HepG2 (cell line): ENCODE measurements at regions not wholly inside any gene's neighbourhood (a gene's known extent, or its start where the extent isn't known, plus 50 kb on each side); places are given as distances from the start of the nearest gene placed in this dataset.

ENCODE experiments used
- ATAC-seq: fragments of 200-7000 bp; cut with Tn5 transposase; 3 replicates; pipeline ENCODE4 v1.9.1; 2020; ENCODE audit warnings: mild to moderate bottlenecking, moderate library complexity
- BruUV-seq: library from RNA; stranded (reverse); fragments of 400-500 nt; replicated peaks from 2 replicates; lab custom pipeline; 2021; lab: Mats Ljungman, UMichigan
- CTCF ChIA-PET: fragments of 300-600 bp; formaldehyde crosslinking; extraction: SDS; loops from one replicate; lab custom pipeline; 2021; ENCODE audit warnings: low total read pairs, inconsistent platforms, low intra/inter-chr PET ratio; lab: Yijun Ruan, JAX
- POLR2A ChIA-PET: fragments of 350-600 bp; sonication (Branson Sonifier 250); formaldehyde crosslinking; loops from one replicate; lab custom pipeline; 2020; ENCODE audit warnings: antibody characterized with exemption, inconsistent platforms; lab: Yijun Ruan, JAX
- DNase-seq: peaks from one replicate; pipeline ENCODE4 v3.0.0-alpha.2; 2015; ENCODE audit warnings: low spot score
- FAIRE-seq: peaks from 3 replicates; lab custom pipeline; 2011; peaks lifted over from hg19 to GRCh38; lab: Jason Lieb, UNC
- H2AFZ ChIP-seq: one replicate; pipeline ENCODE4 v1.6.1; 2011; ENCODE audit warnings: low read length, inconsistent platforms
- H3K27ac ChIP-seq: fragments of 300-600 bp; 3 replicates; pipeline ENCODE4 v1.8.0; 2011; ENCODE audit warnings: mixed run types, mild to moderate bottlenecking, mixed read lengths, low read length, inconsistent platforms; ENCODE audit not compliant: insufficient read depth; ENCODE audit errors: extremely low read length
- H3K27me3 ChIP-seq, 2 experiments: fragments of 200-600 bp in 1 of 2; 2 replicates in 1 of 2; 3 replicates in 1 of 2; pipeline versions ENCODE4 v1.6.0 to v1.8.0; 2011; ENCODE audit warnings: low read length in 2 of 2, mild to moderate bottlenecking in 2 of 2, moderate library complexity in 2 of 2, inconsistent platforms in 1 of 2; ENCODE audit not compliant: insufficient read depth in 2 of 2, control insufficient read depth in 1 of 2
- H3K36me3 ChIP-seq, 2 experiments: fragments of 200-600 bp in 1 of 2; replicated peaks in 1 of 2; 2 replicates in 1 of 2; 3 replicates in 1 of 2; pipeline versions ENCODE4 v1.5.1 to v1.8.0; 2011; ENCODE audit warnings: low read length in 2 of 2, inconsistent platforms in 1 of 2; ENCODE audit not compliant: insufficient read depth in 2 of 2, control insufficient read depth in 1 of 2
- H3K4me1 ChIP-seq: 2 replicates; pipeline ENCODE4 v1.5.1; 2012; ENCODE audit warnings: low read length, inconsistent platforms; ENCODE audit not compliant: insufficient read depth
- H3K4me2 ChIP-seq: 2 replicates; pipeline ENCODE4 v1.6.0; 2011; ENCODE audit warnings: low read depth, low read length, inconsistent platforms
- H3K4me3 ChIP-seq, 3 experiments: fragments of 200-600 bp in 1 of 3; sonication (generic), shearing (Covaris generic) in 1 of 3; replicated peaks in 1 of 3; 2 replicates each; pipeline ENCODE4 v1.5.1; 2011 to 2016; ENCODE audit warnings: low read length in 3 of 3, inconsistent platforms in 2 of 3, low read depth in 2 of 3, mild to moderate bottlenecking in 2 of 3, control low read depth in 1 of 3, mixed read lengths in 1 of 3; ENCODE audit not compliant: insufficient read depth in 1 of 3
- H3K79me2 ChIP-seq: one replicate; pipeline ENCODE4 v1.6.1; 2011; ENCODE audit warnings: low read length, inconsistent platforms; ENCODE audit not compliant: insufficient read depth
- H3K9ac ChIP-seq: 2 replicates; pipeline ENCODE4 v1.6.0; 2011; ENCODE audit warnings: mild to moderate bottlenecking, low read depth, low read length, inconsistent platforms; ENCODE audit not compliant: insufficient read depth
- H3K9me3 ChIP-seq: 2 replicates; pipeline ENCODE4 v1.5.1; 2012; ENCODE audit warnings: mild to moderate bottlenecking, low read length
- H4K20me1 ChIP-seq: 2 replicates; pipeline ENCODE4 v1.6.0; 2011; ENCODE audit warnings: inconsistent platforms, mild to moderate bottlenecking, low read length, moderate library complexity; ENCODE audit not compliant: insufficient read depth
- ARHGAP35 ChIP-seq: sonication (generic); formaldehyde crosslinking; IDR thresholded peaks from 2 replicates; pipeline ENCODE4 v1.9.0; 2022; ENCODE audit warnings: mild to moderate bottlenecking, inconsistent platforms, moderate library complexity, missing genetic modification reagents, borderline replicate concordance
- CREB1 ChIP-seq, 2 experiments: fragments of 450-650 bp in 1 of 2; IDR thresholded peaks; 2 replicates each; pipeline ENCODE4 v1.6.1; 2016 to 2017; ENCODE audit warnings: control low read depth in 1 of 2, mild to moderate bottlenecking in 1 of 2, missing compliant biosample characterization in 1 of 2, missing genetic modification characterization in 1 of 2
- E2F2 ChIP-seq: sonication (generic); formaldehyde crosslinking; IDR thresholded peaks from 2 replicates; pipeline ENCODE4 v1.4.0; 2020; ENCODE audit warnings: missing genetic modification reagents, borderline replicate concordance
- HNF1B ChIP-seq: sonication (generic); formaldehyde crosslinking; IDR thresholded peaks from 2 replicates; pipeline ENCODE4 v1.5.1; 2020; ENCODE audit warnings: mild to moderate bottlenecking, moderate library complexity, missing genetic modification reagents
- HNF4G ChIP-seq, 2 experiments: sonication (generic) in 1 of 2; formaldehyde crosslinking in 1 of 2; IDR thresholded peaks; 2 replicates each; pipeline versions ENCODE4 v1.4.0 to v1.6.1; 2011 to 2020; ENCODE audit warnings: borderline replicate concordance in 2 of 2, low read depth in 2 of 2, mild to moderate bottlenecking in 2 of 2, low read length in 1 of 2, missing genetic modification reagents in 1 of 2, moderate library complexity in 1 of 2
- MYPOP ChIP-seq: sonication (generic); formaldehyde crosslinking; IDR thresholded peaks from 2 replicates; pipeline ENCODE4 v1.8.1; 2023; ENCODE audit warnings: mild to moderate bottlenecking, moderate library complexity, missing genetic modification reagents
- NKX3-1 ChIP-seq: sonication (generic); formaldehyde crosslinking; IDR thresholded peaks from 2 replicates; pipeline ENCODE4 v1.5.0; 2020; ENCODE audit warnings: missing genetic modification reagents
- POLR2A ChIP-seq, 2 experiments: IDR thresholded peaks; 2 replicates each; pipeline ENCODE4 v1.6.1; 2011; ENCODE audit warnings: low read depth in 2 of 2, low read length in 2 of 2, mild to moderate bottlenecking in 1 of 2, moderate library complexity in 1 of 2; ENCODE audit not compliant: insufficient read depth in 1 of 2
- REL ChIP-seq: sonication (generic); formaldehyde crosslinking; conservative IDR thresholded peaks from 2 replicates; pipeline ENCODE4 v1.8.0; 2022; ENCODE audit warnings: mild to moderate bottlenecking, missing genetic modification reagents, moderate library complexity
- RFX1 ChIP-seq: fragments of 450-650 bp; IDR thresholded peaks from 2 replicates; pipeline ENCODE4 v1.6.1; 2017
- RFX3 ChIP-seq: IDR thresholded peaks from 2 replicates; pipeline ENCODE4 v1.6.1; 2016; ENCODE audit warnings: missing biosample characterization, missing genetic modification reagents
- TBP ChIP-seq: sonication (generic); formaldehyde crosslinking; IDR thresholded peaks from 2 replicates; pipeline ENCODE4 v1.5.0; 2020; ENCODE audit warnings: missing genetic modification reagents
- TCF7 ChIP-seq: sonication (generic); IDR thresholded peaks from 2 replicates; pipeline ENCODE4 v1.6.1; 2016; ENCODE audit warnings: antibody characterized with exemption, low read depth
- ZNF20 ChIP-seq: sonication (generic); formaldehyde crosslinking; IDR thresholded peaks from 2 replicates; pipeline ENCODE4 v1.4.0; 2020; ENCODE audit warnings: mild to moderate bottlenecking, moderate library complexity, missing genetic modification reagents
- ZNF205 ChIP-seq: IDR thresholded peaks from 2 replicates; pipeline ENCODE4 v1.6.1; 2018; ENCODE audit warnings: missing biosample characterization, missing genetic modification reagents
- ZNF772 ChIP-seq: sonication (generic); formaldehyde crosslinking; IDR thresholded peaks from 2 replicates; pipeline ENCODE4 v1.5.0; 2020; ENCODE audit warnings: mild to moderate bottlenecking, missing genetic modification reagents
- WGBS: methylation state at CpG from one replicate; pipeline ENCODE4 v1.1.6; 2017; ENCODE audit warnings: low lambda C conversion rate; 5-methylcytosine and 5-hydroxymethylcytosine counted together
- in situ Hi-C: cut with HindIII; loops from 2 replicates; pipeline ENCODE4 v1.10.0; 2017; ENCODE audit warnings: low pct_unique_long_range_greater_than_20kb; ENCODE audit not compliant: extremely low pct_ligation_motif_present
- intact Hi-C: fragments of 100-400 bp; cut with micrococcal nuclease; formaldehyde crosslinking; loops from one replicate; pipeline ENCODE4 v1.10.0; 2022; ENCODE audit not compliant: unreplicated experiment

- TF ChIP-seq ZNF205 (CRISPR knock-in tag), result no peak
- no peak for TF ChIP-seq TCF7
- no peak for TF ChIP-seq ZNF20 (CRISPR knock-in tag)
- no peak for TF ChIP-seq HNF1B (CRISPR knock-in tag)
- TF ChIP-seq, all 625 proteins: peak for 0
Measured at GRCh38 chr16:17017442-17017841, 453.3 kb downstream of the XYLT1 start (continued).

- FAIRE-seq, result no peak
- DNase-seq, result no peak
- H3K79me2 ChIP-seq, result no peaks in the 10 kb centered on the region
- H3K4me3 ChIP-seq, result no peak overlapping the region
- in situ Hi-C loops (no loop called here), intact Hi-C loops (no loop called here)
- no peak overlapping the region for H3K27ac ChIP-seq
- CTCF ChIA-PET, result no interaction called here
- ATAC-seq, result no peak
- H3K9ac ChIP-seq, result no peak overlapping the region
- H3K27me3 ChIP-seq, result no peaks in the 10 kb centered on the region; a peak in 2 of 5 replicates
- no peaks in the 10 kb centered on the region for H4K20me1 ChIP-seq
- no peaks in the 10 kb centered on the region for H3K4me1 ChIP-seq
- no TSS peak for BruUV-seq
- TF ChIP-seq CREB1 (IDR thresholded peaks at IDR 0.05) (peak; percentile 86), CREB1 (CRISPR knock-in tag; IDR thresholded peaks at IDR 0.05) (no peak), ZNF772 (no peak)
- H3K9me3 ChIP-seq, result no peaks in the 10 kb centered on the region
- H3K36me3 ChIP-seq, result no peaks in the 10 kb centered on the region
- 0% methylated on average over 4 of the region's 4 CpGs for WGBS
- H3K4me2 ChIP-seq, result no peak overlapping the region
- H2AFZ ChIP-seq, result no peak overlapping the region
- POLR2A ChIA-PET, result no interaction called here
Measured at GRCh38 chr16:17018585-17018939, 452.2 kb downstream of the XYLT1 start.

- intact Hi-C loops, result no loop called here
- ATAC-seq (no peak), DNase-seq (no peak), FAIRE-seq (no peak)
- Histone ChIP-seq H3K9me3 (no peaks in the 10 kb centered on the region), H3K9ac (no peak overlapping the region), H3K4me2 (no peak overlapping the region), H2AFZ (no peak overlapping the region), H4K20me1 (no peaks in the 10 kb centered on the region), H3K27ac (no peak overlapping the region), H3K27me3 (no peaks in the 10 kb centered on the region; a peak in 2 of 5 replicates), H3K4me1 (no peaks in the 10 kb centered on the region), H3K4me3 (no peak overlapping the region), H3K36me3 (no peaks in the 10 kb centered on the region), H3K79me2 (no peaks in the 10 kb centered on the region)
- TF ChIP-seq TBP (CRISPR knock-in tag), result no peak
- no peak for TF ChIP-seq E2F2 (CRISPR knock-in tag)
- no peak for TF ChIP-seq POLR2A (IDR thresholded peaks at IDR 0.05; ENCODE audit: insufficient read depth in 1 of 2, low read depth in 2 of 2, low read length in 2 of 2)
- TF ChIP-seq RFX3 (CRISPR knock-in tag), result no peak
- no peak for TF ChIP-seq REL (CRISPR knock-in tag)
- TF ChIP-seq NKX3-1 (CRISPR knock-in tag), result no peak
- no peak for TF ChIP-seq RFX1
- no peak for TF ChIP-seq ARHGAP35
- TF ChIP-seq MYPOP (CRISPR knock-in tag), result no peak
- no peak for TF ChIP-seq HNF4G (IDR thresholded peaks at IDR 0.05; ENCODE audit: borderline replicate concordance, low read depth, low read length)
- no peak for TF ChIP-seq HNF4G (CRISPR knock-in tag; IDR thresholded peaks at IDR 0.05; ENCODE audit: borderline replicate concordance, low read depth)
- in situ Hi-C loops, result no loop called here
- ChIA-PET CTCF (no interaction called here), POLR2A (no interaction called here)
- no TSS peak for BruUV-seq
Measured at GRCh38 chr16:17019366-17019765, 451.4 kb downstream of the XYLT1 start.
